NK-92 treated with Interleukin-12 subunit alpha and Interleukin-12 subunit beta, amount 100 ng/mL, for 24 hours (cell line): ENCODE measurements at regions not wholly inside any gene's neighbourhood (a gene's known extent, or its start where the extent isn't known, plus 50 kb on each side); places are given as distances from the start of the nearest gene placed in this dataset.
A peak's percentile ranks its signal among the peaks of the same experiment; 100 is the strongest.

ENCODE experiments used
- DNase-seq: peaks from one replicate; lab custom pipeline; 2025; lab: John Stamatoyannopoulos, UW

- no peak for DNase-seq
Observed at GRCh38 chr5:68431186-68431585, 215.6 kb downstream of the PIK3R1 start.

DNA sequence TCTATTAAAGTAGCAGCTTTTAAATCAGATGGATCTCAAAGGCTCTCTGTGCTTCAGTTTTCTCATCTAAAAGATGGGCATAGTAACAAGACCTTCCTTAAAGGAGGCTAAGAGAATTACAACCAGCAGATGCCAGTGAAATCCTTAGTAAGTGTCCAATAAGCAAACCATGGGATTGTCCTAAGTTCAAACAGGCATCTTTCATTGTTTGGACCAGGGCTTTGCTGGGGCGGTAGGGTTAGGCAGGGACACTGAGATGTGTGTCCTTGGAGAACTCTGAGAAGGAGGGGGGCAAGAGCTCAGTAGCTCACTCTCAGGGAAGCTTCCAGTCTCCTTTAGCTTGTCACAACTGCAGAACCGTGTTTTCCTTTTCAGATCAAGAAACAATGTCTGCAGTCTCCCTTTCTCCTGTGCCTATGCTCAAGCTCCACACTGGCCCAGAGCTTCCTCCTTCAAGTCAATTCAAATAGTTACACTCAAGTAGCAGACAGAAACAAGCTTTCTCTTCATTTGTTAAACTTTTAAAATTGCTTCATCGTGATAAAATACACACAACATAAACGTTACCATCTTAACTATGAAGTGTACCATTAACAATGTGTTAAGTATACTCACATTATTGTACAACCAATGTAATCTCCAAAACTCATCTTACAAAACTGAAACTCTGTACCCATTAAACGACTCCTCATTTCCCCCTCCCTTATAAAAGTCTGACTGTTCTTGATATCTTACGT lies 216.2 kb downstream of the PIK3R1 start:
- no peak for DNase-seq

DNA sequence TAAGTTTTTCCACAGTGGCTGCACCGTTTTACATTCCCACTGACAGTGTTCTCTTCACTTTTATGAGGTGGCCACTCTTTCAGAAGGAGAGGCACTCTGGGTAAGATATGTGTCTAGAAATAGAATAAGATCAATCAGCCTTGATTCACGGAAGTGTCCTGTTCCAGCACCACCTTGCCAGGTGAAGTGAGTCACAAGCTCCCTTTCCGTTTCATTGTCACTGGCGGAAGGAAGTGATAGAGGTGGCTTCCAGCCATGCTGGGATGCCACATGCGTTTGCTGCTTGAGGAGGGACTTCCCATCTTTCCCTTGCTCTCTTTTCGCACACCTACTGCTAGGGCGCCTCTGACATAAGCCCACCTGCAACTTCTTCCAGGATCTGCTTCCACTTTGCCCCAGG lies 217.1 kb downstream of the PIK3R1 start:
- no peak for DNase-seq

DNA sequence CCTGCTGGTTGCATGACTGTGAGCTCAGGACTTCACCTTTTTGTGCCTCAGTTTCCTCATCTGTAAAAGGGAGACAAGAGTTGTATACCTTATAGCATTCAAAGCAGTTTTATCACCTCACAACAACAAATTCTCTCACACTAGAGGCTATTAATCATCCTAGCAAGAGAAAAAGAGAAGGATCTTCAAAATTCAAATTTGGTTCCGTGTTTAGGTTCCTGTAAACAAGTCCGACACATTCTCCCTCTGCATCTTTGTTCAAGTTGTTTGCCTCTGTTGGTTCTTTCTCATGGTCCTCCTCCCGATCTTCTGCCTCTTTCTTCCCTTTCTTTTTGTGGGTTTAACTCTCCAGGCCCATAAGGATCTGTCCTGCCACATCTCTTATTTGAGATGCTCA lies 218.0 kb downstream of the PIK3R1 start:
- no peak for DNase-seq

DNA sequence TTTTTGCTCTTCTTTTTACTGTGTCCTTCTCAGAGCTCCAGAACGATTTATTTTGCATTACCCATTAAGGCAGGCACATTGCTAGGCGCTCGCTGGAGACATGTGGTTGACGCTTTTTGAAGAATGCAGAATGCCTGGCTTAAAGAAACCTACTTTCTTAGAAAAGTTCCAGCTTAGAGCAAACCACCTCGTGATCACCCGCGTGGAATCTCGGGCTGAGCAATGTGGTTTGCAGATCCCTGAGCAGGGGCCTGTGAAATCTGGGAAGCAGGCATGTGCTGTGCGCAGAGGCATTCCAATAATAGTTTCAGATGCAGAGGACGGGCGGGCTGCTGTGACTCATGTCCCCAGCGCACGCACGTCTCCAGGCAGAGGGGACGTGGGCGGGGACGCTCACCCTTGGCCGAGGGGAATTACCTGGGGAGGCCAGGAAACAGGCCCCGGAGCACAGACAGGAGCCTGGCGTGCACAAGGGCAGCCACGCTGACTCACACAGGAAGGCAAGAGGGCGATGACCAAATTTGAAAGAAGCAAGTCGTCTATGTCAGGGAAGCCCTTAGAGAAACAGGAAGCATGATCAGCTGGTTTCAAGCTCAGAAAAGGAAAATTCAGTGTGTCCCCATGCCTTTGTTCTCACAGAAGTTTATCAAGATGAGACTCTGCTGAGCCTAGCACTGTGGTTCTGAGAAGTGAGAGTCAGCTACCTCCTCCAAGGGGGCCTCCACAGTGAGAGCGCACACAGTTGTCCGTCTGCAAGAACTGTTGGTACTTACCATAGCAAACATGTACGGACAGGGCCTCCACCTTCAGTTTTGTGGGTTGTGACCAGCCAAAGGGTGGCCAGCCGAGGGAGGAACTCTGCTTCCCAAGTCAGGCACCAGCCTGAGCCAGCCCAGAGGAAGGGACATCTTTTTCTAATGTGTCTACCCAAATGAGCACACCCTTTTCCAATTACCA lies 218.6 kb downstream of the PIK3R1 start:
- DNase-seq: peak; percentile 95

- DNase-seq: no peak
Observed at GRCh38 chr5:68435611-68436010, 220.1 kb downstream of the PIK3R1 start.

DNA sequence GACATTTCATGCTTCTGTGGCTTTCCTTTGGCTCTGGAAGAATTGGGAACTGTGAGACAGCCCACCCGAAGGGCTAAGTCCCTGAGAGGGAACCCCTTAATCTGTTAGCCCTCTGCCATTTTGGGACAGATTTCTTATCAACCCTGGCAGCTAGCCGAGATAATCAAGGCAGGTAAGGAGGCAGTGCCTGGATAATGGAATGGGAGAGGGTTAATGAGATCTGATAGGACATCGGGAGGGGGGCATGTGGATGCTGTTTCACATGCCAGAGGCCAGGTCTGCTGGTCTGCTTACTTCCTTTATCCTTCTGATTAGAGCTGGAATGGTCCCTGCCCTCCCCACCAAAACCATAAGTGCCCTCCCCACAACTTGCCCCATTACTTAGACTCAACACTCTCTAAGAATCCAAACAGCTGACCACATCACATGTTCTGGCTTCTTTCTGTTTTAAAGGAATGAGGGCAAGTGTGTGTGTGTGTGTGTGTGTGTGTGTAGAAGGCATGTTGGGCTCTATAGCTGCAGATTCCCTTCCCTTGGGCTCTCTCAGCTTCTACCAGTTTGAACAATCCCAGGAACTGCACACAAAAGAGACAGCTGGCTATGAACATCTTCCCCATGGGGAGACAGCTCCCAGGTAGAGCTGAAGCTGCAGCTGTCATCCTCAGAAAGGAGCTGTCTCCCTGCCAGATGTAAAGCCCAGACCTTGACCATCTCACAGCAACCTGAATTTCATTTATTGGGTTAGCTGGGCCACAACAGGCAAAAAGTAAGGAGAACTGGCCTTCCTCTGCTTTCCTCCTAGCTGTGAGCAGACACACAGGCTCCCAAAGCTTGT lies 221.3 kb downstream of the PIK3R1 start:
- no peak for DNase-seq

DNA sequence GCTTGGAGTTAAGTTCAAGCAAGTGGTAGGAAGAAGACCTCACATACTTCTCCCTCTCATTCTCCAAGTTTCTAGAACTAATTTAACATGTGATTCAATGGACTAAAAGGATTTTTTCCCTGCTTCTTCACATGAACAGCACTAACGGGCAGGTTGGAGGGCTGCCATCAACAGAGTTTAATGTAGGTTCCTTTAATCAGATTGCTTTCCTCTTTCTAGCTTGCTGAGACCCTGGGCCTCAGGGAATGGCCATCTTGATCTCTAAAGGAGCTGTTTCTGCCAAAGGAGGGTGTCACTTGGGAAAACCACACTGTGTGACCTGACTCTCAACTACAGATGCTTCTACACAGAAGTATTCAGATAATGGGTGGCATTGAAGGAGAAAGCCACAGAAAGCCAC lies 223.3 kb downstream of the PIK3R1 start:
- DNase-seq: no peak

- no peak for DNase-seq
Observed at GRCh38 chr5:68440245-68440644, 224.7 kb downstream of the PIK3R1 start.

- DNase-seq: no peak
Observed at GRCh38 chr5:68440651-68441050, 225.1 kb downstream of the PIK3R1 start.

DNA sequence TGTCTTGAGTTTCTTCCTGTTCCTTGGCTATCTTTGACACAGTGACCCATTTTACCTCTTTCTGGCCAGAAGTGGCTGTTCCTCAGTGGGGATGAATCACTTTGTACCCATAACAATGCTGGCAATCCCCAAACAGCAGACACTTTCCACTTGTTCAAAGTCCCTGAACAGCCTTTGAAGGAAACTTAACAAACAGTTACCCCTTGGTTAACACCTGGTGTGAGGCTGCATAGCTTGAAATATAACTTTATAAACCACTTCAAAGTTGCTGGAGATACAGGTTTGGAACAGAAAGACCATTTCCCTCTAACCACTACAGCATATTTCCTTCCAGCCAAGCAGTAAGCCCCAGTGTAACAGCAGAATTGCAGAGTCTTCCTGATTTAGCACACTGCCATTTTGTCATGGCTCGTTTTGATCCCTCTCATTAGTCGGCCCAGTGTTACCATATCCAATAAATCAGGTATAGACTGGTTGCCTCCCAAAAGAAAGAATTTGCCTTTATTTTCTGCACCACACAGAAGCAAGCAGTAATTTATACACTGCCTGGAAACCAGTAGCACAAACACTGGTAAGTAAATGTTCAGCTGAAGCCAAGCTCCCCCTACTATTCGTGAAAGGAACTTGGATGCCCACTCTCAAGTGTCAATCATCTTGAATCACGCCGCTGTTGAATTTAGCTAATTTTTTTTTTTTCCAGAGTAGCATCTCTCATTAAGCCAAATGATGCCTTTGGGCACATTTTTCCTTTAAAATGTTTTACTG lies 225.9 kb downstream of the PIK3R1 start:
- DNase-seq: no peak

GRCh38 chr5:68443091-68443490 lies 227.5 kb downstream of the PIK3R1 start:
- no peak for DNase-seq

DNA sequence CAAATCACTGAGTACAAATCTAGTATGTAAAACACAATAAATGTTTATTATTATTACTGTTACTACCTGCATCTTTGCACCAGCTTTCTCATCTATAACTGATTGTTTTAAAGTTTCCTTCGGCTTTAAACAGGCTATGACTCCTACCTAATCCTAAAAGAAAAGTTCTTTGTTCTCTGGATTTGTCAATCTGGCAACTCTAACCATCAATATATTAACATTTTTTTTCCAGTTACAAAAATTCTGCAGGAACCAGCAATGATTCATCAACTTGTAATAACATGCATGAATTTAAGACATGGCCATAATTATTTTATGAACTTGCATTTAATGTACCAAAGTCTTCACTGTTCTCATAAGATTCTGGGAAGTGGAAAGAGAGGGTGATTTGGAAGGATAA lies 228.5 kb downstream of the PIK3R1 start:
- DNase-seq: no peak

GRCh38 chr5:68444833-68445232 lies 229.3 kb downstream of the PIK3R1 start:
- DNase-seq: no peak

- DNase-seq: no peak
Observed at GRCh38 chr5:68445257-68446069, 229.9 kb downstream of the PIK3R1 start.

- DNase-seq: no peak
Observed at GRCh38 chr5:68446070-68446357, 230.5 kb downstream of the PIK3R1 start.

GRCh38 chr5:68446487-68446894 lies 230.9 kb downstream of the PIK3R1 start:
- DNase-seq: no peak

DNA sequence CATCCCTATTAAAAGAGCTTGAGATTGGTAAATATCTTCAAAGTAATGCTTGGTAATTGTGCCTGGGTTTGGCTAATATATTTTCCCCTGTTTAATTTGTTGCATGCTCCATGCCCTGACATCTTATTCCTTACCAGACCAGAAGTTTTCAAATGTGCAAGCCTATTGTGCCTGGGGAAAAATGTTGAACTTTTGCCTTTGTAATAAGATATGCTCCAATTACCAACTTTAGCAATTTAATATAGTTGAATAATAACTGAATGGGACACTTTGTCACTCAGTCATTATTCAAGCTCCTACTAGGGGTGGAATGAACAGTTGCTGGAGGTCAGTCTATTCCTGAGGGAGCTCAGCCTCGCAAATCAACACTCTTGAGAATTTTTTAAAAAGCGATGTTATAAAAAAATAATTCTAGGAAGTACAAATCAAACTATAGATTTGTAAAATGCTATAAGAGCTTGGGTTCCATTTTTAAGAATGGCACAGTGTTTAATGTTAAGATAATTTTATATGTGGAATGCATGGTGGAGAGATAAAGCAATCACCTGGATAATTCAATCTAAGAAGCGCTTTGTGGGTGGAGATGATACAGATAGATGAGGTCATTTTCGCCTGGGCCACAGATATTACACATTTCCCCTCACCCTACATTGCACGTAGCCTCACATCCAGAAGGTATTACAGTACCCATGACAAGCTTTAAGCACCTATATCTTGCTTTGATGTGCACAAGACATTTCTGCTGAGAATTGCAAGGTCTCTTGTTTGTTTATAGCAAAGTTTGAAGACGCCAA lies 231.8 kb downstream of the PIK3R1 start:
- DNase-seq: no peak

DNA sequence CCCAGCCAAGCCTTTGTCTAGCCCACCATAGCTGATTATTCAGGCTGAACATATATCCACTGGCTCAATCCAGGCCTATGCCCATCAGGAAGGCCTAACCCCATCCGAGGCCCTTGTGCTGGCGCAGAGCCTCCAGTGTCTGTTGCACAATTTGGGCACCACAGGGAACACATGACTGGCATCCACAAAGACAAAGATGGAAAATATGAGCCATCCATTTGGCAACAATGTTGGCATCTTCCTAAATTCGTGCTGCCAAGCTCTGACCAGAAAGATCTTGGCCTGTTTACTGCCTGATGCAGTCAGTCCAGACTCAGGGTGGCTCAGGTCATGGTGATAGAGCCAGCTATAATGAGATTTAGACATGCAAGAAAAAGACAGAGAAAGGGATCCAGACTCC lies 233.8 kb downstream of the PIK3R1 start:
- DNase-seq: no peak

- no peak for DNase-seq
Observed at GRCh38 chr5:68450245-68450852, 234.8 kb downstream of the PIK3R1 start.
